ENCODE measurements at regions not wholly inside any gene's neighbourhood (a gene's known extent, or its start where the extent isn't known, plus 50 kb on each side); places are given as distances from the start of the nearest gene placed in this dataset.
"Not testable (repeated sequence)": the region's sequence is repeated elsewhere in the genome, so short reads cannot be mapped to it uniquely, and the experiment has no call there.

- peak in 1 of 2 donors; percentile 5 for DNase-seq
Measured at GRCh38 chr5:54404568-54404967, 50.9 kb upstream of the HSPB3 start.

GRCh38 chr5:54403885-54404416 lies 51.5 kb upstream of the HSPB3 start:
- DNase-seq, result no peak

- DNase-seq, result no peak
Measured at GRCh38 chr5:54403121-54403520, 52.4 kb upstream of the HSPB3 start.

GRCh38 chr5:54401515-54401914 lies 54.0 kb upstream of the HSPB3 start:
- DNase-seq, result peak in 1 of 2 donors; percentile 33

- DNase-seq, result no peak
Measured at GRCh38 chr5:54398191-54398590, 57.3 kb upstream of the HSPB3 start.

- DNase-seq, result no peak
Measured at GRCh38 chr5:54397420-54397819, 58.1 kb upstream of the HSPB3 start.

- not testable (repeated sequence) for DNase-seq
Measured at GRCh38 chr5:54393007-54393406, 62.5 kb upstream of the HSPB3 start.

GRCh38 chr5:54390539-54391031 lies 64.9 kb upstream of the HSPB3 start:
- DNase-seq, result no peak

- no peak for DNase-seq
Measured at GRCh38 chr5:54390015-54390414, 65.5 kb upstream of the HSPB3 start.

- not testable (repeated sequence) for DNase-seq
Measured at GRCh38 chr5:54389399-54389798, 66.1 kb upstream of the HSPB3 start.

GRCh38 chr5:54388811-54389210 lies 66.7 kb upstream of the HSPB3 start:
- no peak for DNase-seq

GRCh38 chr5:54388409-54388808 lies 67.1 kb upstream of the HSPB3 start:
- peak in 1 of 2 donors; percentile 11 for DNase-seq

- DNase-seq, result no peak
Measured at GRCh38 chr5:54387659-54388232, 67.8 kb upstream of the HSPB3 start.

- no peak for DNase-seq
Measured at GRCh38 chr5:54387031-54387430, 68.5 kb upstream of the HSPB3 start.

GRCh38 chr5:54385994-54386393 lies 69.5 kb upstream of the HSPB3 start:
- no peak for DNase-seq

GRCh38 chr5:54384356-54384933 lies 71.1 kb upstream of the HSPB3 start:
- DNase-seq, result no peak

GRCh38 chr5:54383941-54384340 lies 71.6 kb upstream of the HSPB3 start:
- peak; percentile 1 to 18 for DNase-seq

GRCh38 chr5:54383225-54383901 lies 72.1 kb upstream of the HSPB3 start:
- peak; percentile 34 to 45 for DNase-seq

GRCh38 chr5:54381319-54381718 lies 70.9 kb upstream of the ARL15 start:
- DNase-seq, result not testable (repeated sequence)

GRCh38 chr5:54379590-54379989 lies 69.2 kb upstream of the ARL15 start:
- no peak for DNase-seq

- DNase-seq, result no peak
Measured at GRCh38 chr5:54378707-54379106, 68.3 kb upstream of the ARL15 start.

GRCh38 chr5:54377339-54377738 lies 67.0 kb upstream of the ARL15 start:
- DNase-seq, result not testable (repeated sequence)

GRCh38 chr5:54370982-54371381 lies 60.6 kb upstream of the ARL15 start:
- DNase-seq, result no peak

GRCh38 chr5:54367844-54368243 lies 57.5 kb upstream of the ARL15 start:
- DNase-seq, result no peak

All from inflammatory macrophage (primary cell).